ENCODE measurements at regions not wholly inside any gene's neighbourhood (a gene's known extent, or its start where the extent isn't known, plus 50 kb on each side); places are given as distances from the start of the nearest gene placed in this dataset.
"Not testable (repeated sequence)": the region's sequence is repeated elsewhere in the genome, so short reads cannot be mapped to it uniquely, and the experiment has no call there.

- no peak for DNase-seq
Observed at GRCh38 chrX:46220822-46221221, 324.4 kb downstream of the ZNF674 start.

GRCh38 chrX:46218373-46218772, 326.8 kb downstream of the ZNF674 start:
- DNase-seq, result no peak

- no peak for DNase-seq
Observed at GRCh38 chrX:46216406-46216805, 328.8 kb downstream of the ZNF674 start.

GRCh38 chrX:46211079-46211478, 334.1 kb downstream of the ZNF674 start:
- no peak for DNase-seq

- DNase-seq, result no peak
Observed at GRCh38 chrX:46209768-46210167, 335.5 kb downstream of the ZNF674 start.

- no peak for DNase-seq
Observed at GRCh38 chrX:46209037-46209436, 336.2 kb downstream of the ZNF674 start.

GRCh38 chrX:46208225-46208854, 336.9 kb downstream of the ZNF674 start:
- DNase-seq, result peak; percentile 6

GRCh38 chrX:46204721-46205422, 340.3 kb downstream of the ZNF674 start:
- DNase-seq, result no peak

GRCh38 chrX:46202733-46203514, 342.3 kb downstream of the ZNF674 start:
- no peak for DNase-seq

GRCh38 chrX:46200413-46200812, 344.8 kb downstream of the ZNF674 start:
- DNase-seq, result no peak

GRCh38 chrX:46198858-46199257, 346.4 kb downstream of the ZNF674 start:
- DNase-seq, result no peak

GRCh38 chrX:46186811-46187106, 358.5 kb downstream of the ZNF674 start:
- DNase-seq, result not testable (repeated sequence)

- no peak for DNase-seq
Observed at GRCh38 chrX:46185923-46186810, 359.1 kb downstream of the ZNF674 start.

GRCh38 chrX:46184749-46185148, 360.5 kb downstream of the ZNF674 start:
- DNase-seq, result no peak

GRCh38 chrX:46180258-46180687, 364.9 kb downstream of the ZNF674 start:
- no peak for DNase-seq

GRCh38 chrX:46179748-46180147, 365.5 kb downstream of the ZNF674 start:
- DNase-seq, result no peak

GRCh38 chrX:46178763-46179162, 366.5 kb downstream of the ZNF674 start:
- DNase-seq, result no peak

GRCh38 chrX:46173159-46173558, 372.1 kb downstream of the ZNF674 start:
- DNase-seq, result no peak

GRCh38 chrX:46171457-46171856, 373.8 kb downstream of the ZNF674 start:
- DNase-seq, result not testable (repeated sequence)

GRCh38 chrX:46169808-46170207, 375.4 kb downstream of the ZNF674 start:
- no peak for DNase-seq

GRCh38 chrX:46168254-46168653, 377.0 kb downstream of the ZNF674 start:
- DNase-seq, result no peak

- no peak for DNase-seq
Observed at GRCh38 chrX:46165866-46166265, 379.4 kb downstream of the ZNF674 start.

- no peak for DNase-seq
Observed at GRCh38 chrX:46165411-46165810, 379.8 kb downstream of the ZNF674 start.

All from CD4-positive, alpha-beta T cell treated with Interleukin-17A for 4 hours (primary cell).